Neutrophil (primary cell): ENCODE measurements at regions not wholly inside any gene's neighbourhood (a gene's known extent, or its start where the extent isn't known, plus 50 kb on each side); places are given as distances from the start of the nearest gene placed in this dataset.

Experiments
- H3K27ac ChIP-seq: fragments of 200-600 bp; sonication (generic); 2 replicates; pipeline ENCODE4 v1.5.1; 2016; ENCODE audit warnings: mild to moderate bottlenecking, moderate library complexity
- H3K27me3 ChIP-seq: fragments of 200-600 bp; sonication (generic); 2 replicates; pipeline ENCODE4 v1.6.0; 2016; ENCODE audit warnings: mild to moderate bottlenecking
- H3K36me3 ChIP-seq: fragments of 200-600 bp; sonication (generic); 2 replicates; pipeline ENCODE4 v1.5.1; 2017
- H3K4me1 ChIP-seq, 2 experiments: fragments of 200-600 bp in 1 of 2; sonication (generic) in 1 of 2; 1 replicate in 1 of 2; 2 replicates in 1 of 2; pipeline versions ENCODE4 v1.5.1 to v1.6.1; 2013 to 2016; ENCODE audit warnings: low read depth in 1 of 2, low read length in 1 of 2, mild to moderate bottlenecking in 1 of 2, moderate library complexity in 1 of 2; ENCODE audit not compliant: control insufficient read depth in 1 of 2, insufficient read depth in 1 of 2
- H3K4me3 ChIP-seq, 2 experiments: fragments of 200-600 bp in 1 of 2; sonication (generic) in 1 of 2; 1 replicate in 1 of 2; 2 replicates in 1 of 2; pipeline ENCODE4 v1.5.1; 2013 to 2016; ENCODE audit warnings: low read depth in 1 of 2, low read length in 1 of 2, mild to moderate bottlenecking in 1 of 2, moderate library complexity in 1 of 2
- H3K9me3 ChIP-seq: fragments of 200-600 bp; sonication (generic); 2 replicates; pipeline ENCODE4 v1.5.1; 2016
- TF ChIP-seq, protein P1 (sequence below): fragments of 200-600 bp; sonication (generic); IDR thresholded peaks from 2 replicates; pipeline ENCODE4 v1.5.1; 2016; ENCODE audit warnings: antibody characterized with exemption

DNA sequence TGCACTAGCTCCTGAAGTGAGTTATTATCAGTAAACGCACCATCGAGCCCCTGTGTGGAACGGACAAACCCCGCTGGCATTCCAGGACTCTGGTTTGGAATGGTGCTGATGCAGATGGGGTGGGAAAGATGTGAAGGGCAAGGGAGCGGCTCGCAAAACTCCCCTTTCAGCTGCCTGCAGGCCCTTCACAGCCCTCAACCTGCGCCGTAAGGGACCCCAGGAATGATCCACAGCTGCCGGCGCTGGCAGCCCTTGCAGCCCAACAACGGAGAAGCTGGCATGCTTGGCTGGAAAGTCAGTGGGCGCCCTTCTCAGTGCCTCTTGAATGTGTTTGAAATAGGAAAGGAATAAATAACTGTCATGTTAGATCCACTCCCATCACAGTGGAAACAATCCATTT lies 1445.5 kb downstream of the BRD1 start:
- Histone ChIP-seq H3K4me1 (no peaks in the 10 kb centered on the region), H3K36me3 (no peaks in the 10 kb centered on the region), H3K9me3 (no peaks in the 10 kb centered on the region), H3K27me3 (peaks cover under 1% of the 10 kb centered on the region), H3K27ac (no peak overlapping the region), H3K4me3 (no peak overlapping the region)
- TF ChIP-seq, protein P1, sequence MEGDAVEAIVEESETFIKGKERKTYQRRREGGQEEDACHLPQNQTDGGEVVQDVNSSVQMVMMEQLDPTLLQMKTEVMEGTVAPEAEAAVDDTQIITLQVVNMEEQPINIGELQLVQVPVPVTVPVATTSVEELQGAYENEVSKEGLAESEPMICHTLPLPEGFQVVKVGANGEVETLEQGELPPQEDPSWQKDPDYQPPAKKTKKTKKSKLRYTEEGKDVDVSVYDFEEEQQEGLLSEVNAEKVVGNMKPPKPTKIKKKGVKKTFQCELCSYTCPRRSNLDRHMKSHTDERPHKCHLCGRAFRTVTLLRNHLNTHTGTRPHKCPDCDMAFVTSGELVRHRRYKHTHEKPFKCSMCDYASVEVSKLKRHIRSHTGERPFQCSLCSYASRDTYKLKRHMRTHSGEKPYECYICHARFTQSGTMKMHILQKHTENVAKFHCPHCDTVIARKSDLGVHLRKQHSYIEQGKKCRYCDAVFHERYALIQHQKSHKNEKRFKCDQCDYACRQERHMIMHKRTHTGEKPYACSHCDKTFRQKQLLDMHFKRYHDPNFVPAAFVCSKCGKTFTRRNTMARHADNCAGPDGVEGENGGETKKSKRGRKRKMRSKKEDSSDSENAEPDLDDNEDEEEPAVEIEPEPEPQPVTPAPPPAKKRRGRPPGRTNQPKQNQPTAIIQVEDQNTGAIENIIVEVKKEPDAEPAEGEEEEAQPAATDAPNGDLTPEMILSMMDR, result no peak

DNA sequence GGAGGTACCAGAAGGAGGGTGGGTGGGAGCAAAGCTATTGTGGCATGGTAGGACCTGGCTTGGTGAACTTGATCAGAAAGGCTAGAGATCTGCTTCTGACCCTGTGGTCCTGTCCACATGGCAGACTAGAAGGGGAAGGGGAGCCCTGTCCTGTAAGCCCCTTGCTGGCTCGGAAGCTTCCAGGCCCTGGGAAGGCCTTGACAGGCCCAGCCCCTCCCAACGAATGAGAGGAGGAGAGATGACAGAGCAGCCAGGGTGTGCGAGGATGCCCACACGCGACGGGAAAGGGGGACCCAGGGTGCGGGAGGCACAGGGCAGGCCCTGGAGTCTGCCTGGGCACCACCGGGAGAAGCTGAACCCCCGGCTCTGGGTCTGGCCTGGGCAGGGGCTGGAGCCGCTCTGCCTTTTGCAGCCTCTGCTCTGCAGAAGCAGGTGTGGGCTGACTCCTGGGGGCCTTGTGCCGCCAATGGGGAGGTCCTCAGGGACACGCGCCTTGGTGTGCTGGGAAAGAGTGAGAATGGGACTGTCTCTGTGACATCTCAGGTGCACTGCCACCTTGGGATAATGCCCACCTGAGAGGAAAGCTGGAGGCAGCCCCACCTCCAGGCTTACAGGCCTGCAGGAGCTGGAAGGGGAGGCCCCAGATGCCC lies 1447.5 kb downstream of the BRD1 start:
- Histone ChIP-seq H3K4me3 (no peak overlapping the region), H3K27ac (no peak overlapping the region), H3K27me3 (peaks cover 21% of the 10 kb centered on the region), H3K9me3 (no peaks in the 10 kb centered on the region), H3K36me3 (no peaks in the 10 kb centered on the region), H3K4me1 (no peaks in the 10 kb centered on the region)
- TF ChIP-seq, protein P1, result no peak

DNA sequence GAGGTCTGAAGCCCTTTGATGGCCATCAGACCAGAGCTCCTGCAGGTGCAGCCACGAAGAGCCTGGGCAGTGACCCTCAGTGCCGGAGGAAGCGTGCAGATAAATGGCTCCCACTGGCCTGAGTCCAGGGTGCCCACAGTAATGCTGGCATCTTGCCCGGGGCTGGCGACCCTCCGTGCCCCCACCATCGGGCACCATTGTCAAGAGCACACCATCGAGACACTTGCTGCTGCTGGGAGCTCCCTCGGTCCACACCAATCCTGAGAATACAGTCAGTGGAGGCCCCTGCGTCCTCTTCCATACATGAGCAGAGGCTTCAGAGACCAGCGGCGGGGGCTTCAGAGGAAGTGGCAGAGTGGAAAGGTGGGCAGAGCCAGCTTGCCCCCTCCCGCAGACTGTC lies 1448.3 kb downstream of the BRD1 start:
- Histone ChIP-seq H3K36me3 (no peaks in the 10 kb centered on the region), H3K9me3 (no peaks in the 10 kb centered on the region), H3K4me1 (no peaks in the 10 kb centered on the region), H3K27me3 (peaks cover 22% of the 10 kb centered on the region), H3K27ac (no peak overlapping the region), H3K4me3 (no peak overlapping the region)
- TF ChIP-seq, protein P1, result no peak

DNA sequence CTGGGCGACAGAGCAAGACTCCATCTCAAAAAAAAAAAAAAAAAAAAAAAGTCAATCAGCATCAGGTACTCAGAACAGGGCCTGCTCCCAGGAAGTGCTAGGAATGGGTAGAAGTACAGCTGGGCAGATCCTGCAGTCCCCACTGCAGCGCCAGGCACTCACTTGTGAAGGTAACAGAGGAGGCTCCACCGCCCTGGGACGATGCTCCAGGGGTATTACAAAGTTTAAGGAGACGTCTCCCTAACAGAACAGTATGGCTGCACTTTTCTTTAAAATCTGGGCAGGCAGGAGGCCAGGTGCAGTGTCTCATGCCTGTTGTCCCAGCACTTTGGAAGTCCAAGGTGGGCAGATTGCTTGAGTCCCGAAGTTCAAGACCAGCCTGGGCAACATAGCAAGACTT lies 1449.0 kb downstream of the BRD1 start:
- TF ChIP-seq, protein P1, result no peak
- Histone ChIP-seq H3K36me3 (no peaks in the 10 kb centered on the region), H3K27me3 (peaks cover 22% of the 10 kb centered on the region), H3K27ac (no peak overlapping the region), H3K4me1 (no peaks in the 10 kb centered on the region), H3K4me3 (no peak overlapping the region), H3K9me3 (no peaks in the 10 kb centered on the region)

DNA sequence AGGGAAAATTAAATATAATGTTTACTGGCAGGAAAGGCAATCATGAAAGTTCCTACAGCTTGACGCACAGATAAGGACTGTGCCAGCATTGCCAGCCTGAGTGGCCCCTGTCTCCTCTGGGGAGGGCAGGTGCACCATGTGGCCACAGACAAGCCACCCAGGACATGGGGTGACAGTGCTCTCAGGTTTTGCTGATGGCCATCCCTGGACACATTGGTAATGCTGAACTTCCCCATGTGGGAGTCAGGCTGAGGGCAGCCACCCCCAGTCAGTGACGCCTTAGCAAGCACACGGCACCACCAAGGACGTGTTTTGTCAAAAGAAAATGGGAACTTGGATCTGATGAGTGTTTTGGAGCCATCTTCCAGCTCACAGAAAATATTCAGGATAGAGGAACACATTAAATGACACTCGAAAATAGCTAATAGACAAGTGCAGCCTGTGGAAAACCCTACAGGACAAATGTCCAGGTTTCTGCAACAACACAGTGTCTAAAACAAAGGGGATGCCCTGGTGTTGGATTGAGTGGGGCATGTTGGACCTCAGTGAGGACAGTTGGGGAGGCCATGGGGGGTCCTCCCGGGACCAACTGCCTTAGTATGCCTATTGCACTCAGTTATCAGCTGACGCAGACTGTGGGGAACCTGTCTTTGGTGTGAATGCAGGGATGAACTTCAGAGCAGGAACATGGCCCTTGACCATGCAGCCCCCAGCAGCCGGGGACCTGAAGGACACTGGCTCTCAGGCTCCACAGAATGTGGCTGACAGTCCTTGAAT lies 1450.5 kb downstream of the BRD1 start:
- Histone ChIP-seq H3K4me1 (no peaks in the 10 kb centered on the region), H3K27ac (no peak overlapping the region), H3K36me3 (no peaks in the 10 kb centered on the region), H3K4me3 (no peak overlapping the region), H3K27me3 (peaks cover 22% of the 10 kb centered on the region), H3K9me3 (no peaks in the 10 kb centered on the region)
- TF ChIP-seq, protein P1, result no peak
